Upper lobe of left lung (tissue), 6 donors: ENCODE measurements at regions not wholly inside any gene's neighbourhood (a gene's known extent, or its start where the extent isn't known, plus 50 kb on each side); places are given as distances from the start of the nearest gene placed in this dataset.
"Not testable (repeated sequence)": the region's sequence is repeated elsewhere in the genome, so short reads cannot be mapped to it uniquely, and the experiment has no call there.

Experiments used
- ATAC-seq, 2 donors: fragments of 200-7000 bp; cut with Tn5 transposase; one replicate each; pipeline ENCODE4 v1.9.1; 2022; ENCODE audit warnings: mild to moderate bottlenecking in 2 of 2, moderate library complexity in 2 of 2; ENCODE audit not compliant: low FRiP score in 2 of 2
- DNase-seq, 2 donors: peaks; one replicate each; pipeline ENCODE4 v3.0.0-alpha.2; 2019 to 2020
- H3K27ac ChIP-seq, 4 donors: fragments of 200-600 bp; sonication (generic); one replicate each; pipeline ENCODE4 v1.5.1; 2016 to 2019
- H3K27me3 ChIP-seq, 4 donors: fragments of 200-600 bp; sonication (generic); one replicate each; pipeline ENCODE4 v1.5.1; 2017 to 2019
- H3K36me3 ChIP-seq, 4 donors: fragments of 200-600 bp; sonication (generic); one replicate each; pipeline ENCODE4 v1.5.1; 2016 to 2019
- H3K4me1 ChIP-seq, 4 donors: fragments of 200-600 bp; sonication (generic); one replicate each; pipeline ENCODE4 v1.5.1; 2018 to 2019
- H3K4me3 ChIP-seq, 4 donors: fragments of 200-600 bp; sonication (generic); one replicate each; pipeline ENCODE4 v1.5.1; 2017 to 2019; ENCODE audit warnings: mild to moderate bottlenecking in 2 of 4, moderate library complexity in 1 of 4
- H3K9me3 ChIP-seq, 4 donors: fragments of 200-600 bp; sonication (generic); one replicate each; pipeline ENCODE4 v1.5.1; 2018 to 2019
- CTCF ChIP-seq, 6 experiments: fragments of 450-650 bp in 4 of 6; fragments of 200-600 bp in 2 of 6; sonication (generic) in 2 of 6; IDR thresholded peaks; one replicate each; pipeline ENCODE4 v1.5.1; 2016 to 2019; ENCODE audit warnings: antibody characterized with exemption in 6 of 6
- EP300 ChIP-seq, 4 donors: sonication (generic); formaldehyde crosslinking; IDR thresholded peaks; one replicate each; pipeline ENCODE4 v1.5.1; 2017; ENCODE audit warnings: antibody characterized with exemption in 4 of 4, control low read depth in 2 of 4
- POLR2A ChIP-seq, 4 donors: fragments of 450-650 bp; IDR thresholded peaks; one replicate each; pipeline ENCODE4 v1.5.1; 2016 to 2017; ENCODE audit warnings: antibody characterized with exemption in 4 of 4, mild to moderate bottlenecking in 2 of 4
- POLR2AphosphoS5 ChIP-seq, 2 donors: sonication (generic); formaldehyde crosslinking; IDR thresholded peaks; one replicate each; pipeline ENCODE4 v1.5.1; 2017; ENCODE audit warnings: antibody characterized with exemption in 2 of 2
- WGBS, 2 donors: methylation state at CpG; one replicate each; pipeline ENCODE4 v1.1.5; 2017 to 2018; 5-methylcytosine and 5-hydroxymethylcytosine counted together
- donor health status: DM: no; HTN: no; CAD: no; lungs with moderate emphysema.
- donor health status: DM: no; HTN: yes; CAD: no; lungs with severe emphysema.

GRCh38 chrX:9298221-9298620, 166.6 kb upstream of the TBL1X start:
- H3K4me3 ChIP-seq, result no peak overlapping the region
- H3K36me3 ChIP-seq, result no peaks in the 10 kb centered on the region
- H3K9me3 ChIP-seq, result no peaks in the 10 kb centered on the region
- no peaks in the 10 kb centered on the region for H3K27me3 ChIP-seq
- H3K27ac ChIP-seq, result no peak overlapping the region
- TF ChIP-seq POLR2AphosphoS5 (IDR thresholded peaks at IDR 0.05), result no peak
- no peak for TF ChIP-seq CTCF (IDR thresholded peaks at IDR 0.05)
- TF ChIP-seq EP300 (IDR thresholded peaks at IDR 0.05), result no peak
- TF ChIP-seq POLR2A (IDR thresholded peaks at IDR 0.05), result no peak
- no peaks in the 10 kb centered on the region for H3K4me1 ChIP-seq
- 65 to 69% methylated on average over 1 of the region's 1 CpG for WGBS, 2 donors
- no peak for ATAC-seq
- DNase-seq, result no peak

- not testable (repeated sequence) for DNase-seq, H3K27ac ChIP-seq, H3K4me3 ChIP-seq, H3K4me1 ChIP-seq, ATAC-seq, H3K9me3 ChIP-seq, H3K36me3 ChIP-seq, H3K27me3 ChIP-seq
- 55 to 71% methylated on average over 1 to 3 of the region's 3 CpGs for WGBS, 2 donors
Observed at GRCh38 chrX:9299681-9300080, 165.2 kb upstream of the TBL1X start.

- Histone ChIP-seq H3K27me3 (no peaks in the 10 kb centered on the region), H3K9me3 (no peaks in the 10 kb centered on the region), H3K36me3 (no peaks in the 10 kb centered on the region), H3K27ac (no peak overlapping the region), H3K4me1 (no peaks in the 10 kb centered on the region), H3K4me3 (no peak overlapping the region)
- no peak for DNase-seq
- TF ChIP-seq EP300 (IDR thresholded peaks at IDR 0.05) (no peak), POLR2A (IDR thresholded peaks at IDR 0.05) (no peak), CTCF (IDR thresholded peaks at IDR 0.05) (no peak), POLR2AphosphoS5 (IDR thresholded peaks at IDR 0.05) (no peak)
- ATAC-seq, result no peak
- 51 to 57% methylated on average over 2 of the region's 2 CpGs for WGBS, 2 donors
Observed at GRCh38 chrX:9301836-9302235, 163.0 kb upstream of the TBL1X start.

GRCh38 chrX:9302381-9302780, 162.5 kb upstream of the TBL1X start:
- H3K9me3 ChIP-seq, result no peaks in the 10 kb centered on the region
- TF ChIP-seq POLR2AphosphoS5 (IDR thresholded peaks at IDR 0.05) (no peak), EP300 (IDR thresholded peaks at IDR 0.05) (no peak), CTCF (IDR thresholded peaks at IDR 0.05) (no peak), POLR2A (IDR thresholded peaks at IDR 0.05) (no peak)
- no peak overlapping the region for H3K4me3 ChIP-seq
- ATAC-seq (no peak), DNase-seq (no peak)
- 67 to 74% methylated on average over 3 to 4 of the region's 4 CpGs for WGBS, 2 donors
- H3K27ac ChIP-seq, result no peak overlapping the region
- H3K27me3 ChIP-seq, result no peaks in the 10 kb centered on the region
- H3K36me3 ChIP-seq, result no peaks in the 10 kb centered on the region
- no peaks in the 10 kb centered on the region for H3K4me1 ChIP-seq

- DNase-seq (no peak), ATAC-seq (no peak)
- TF ChIP-seq EP300 (IDR thresholded peaks at IDR 0.05) (no peak), POLR2A (IDR thresholded peaks at IDR 0.05) (no peak), POLR2AphosphoS5 (IDR thresholded peaks at IDR 0.05) (no peak), CTCF (IDR thresholded peaks at IDR 0.05) (no peak)
- Histone ChIP-seq H3K36me3 (no peaks in the 10 kb centered on the region), H3K27ac (no peak overlapping the region), H3K4me1 (no peaks in the 10 kb centered on the region), H3K9me3 (no peaks in the 10 kb centered on the region), H3K4me3 (no peak overlapping the region), H3K27me3 (no peaks in the 10 kb centered on the region)
- WGBS, 2 donors, result 82 to 92% methylated on average over 4 of the region's 4 CpGs
Observed at GRCh38 chrX:9308426-9308825, 156.4 kb upstream of the TBL1X start.
